DND-41 (cell line): ENCODE measurements at regions not wholly inside any gene's neighbourhood (a gene's known extent, or its start where the extent isn't known, plus 50 kb on each side); places are given as distances from the start of the nearest gene placed in this dataset.

Source experiments
- ATAC-seq: fragments of 200-7000 bp; cut with Tn5 transposase; 3 replicates; pipeline ENCODE4 v1.9.1; 2021; ENCODE audit warnings: low read depth; ENCODE audit not compliant: insufficient read depth
- DNase-seq: peaks from one replicate; pipeline ENCODE4 v3.0.0-alpha.2; 2020
- H2AFZ ChIP-seq: 2 replicates; pipeline ENCODE4 v1.6.0; 2012; ENCODE audit warnings: low read depth, low read length
- H3K27ac ChIP-seq: 2 replicates; pipeline ENCODE4 v1.5.1; 2012; ENCODE audit warnings: low read length, inconsistent platforms
- H3K27me3 ChIP-seq: fragments of 200-600 bp; sonication (generic); 2 replicates; pipeline ENCODE4 v1.6.0; 2012; ENCODE audit warnings: low read length, mild to moderate bottlenecking, inconsistent platforms; ENCODE audit not compliant: insufficient read depth, poor library complexity
- H3K36me3 ChIP-seq: 2 replicates; pipeline ENCODE4 v1.5.1; 2012; ENCODE audit warnings: low read length, inconsistent platforms; ENCODE audit not compliant: insufficient read depth
- H3K4me1 ChIP-seq: 2 replicates; pipeline ENCODE4 v1.5.1; 2012; ENCODE audit warnings: mild to moderate bottlenecking, low read length; ENCODE audit not compliant: insufficient read depth
- H3K4me2 ChIP-seq: 2 replicates; pipeline ENCODE4 v1.6.0; 2012; ENCODE audit warnings: mild to moderate bottlenecking, moderate library complexity, low read length, inconsistent platforms; ENCODE audit not compliant: insufficient read depth
- H3K4me3 ChIP-seq, 2 experiments: fragments of 200-600 bp in 1 of 2; shearing (Covaris generic) in 1 of 2; 2 replicates each; pipeline ENCODE4 v1.5.1; 2012 to 2016; ENCODE audit warnings: inconsistent platforms in 2 of 2, low read length in 2 of 2, mild to moderate bottlenecking in 2 of 2, low read depth in 1 of 2, moderate library complexity in 1 of 2
- H3K79me2 ChIP-seq: 2 replicates; pipeline ENCODE4 v1.6.0; 2012; ENCODE audit warnings: low read length, inconsistent platforms; ENCODE audit not compliant: insufficient read depth
- H3K9ac ChIP-seq: 2 replicates; pipeline ENCODE4 v1.6.0; 2012; ENCODE audit warnings: low read depth, mild to moderate bottlenecking, inconsistent platforms, low read length, moderate library complexity
- H3K9me3 ChIP-seq: 2 replicates; pipeline ENCODE4 v1.5.1; 2012; ENCODE audit warnings: low read length, moderate library complexity, mild to moderate bottlenecking, inconsistent platforms; ENCODE audit not compliant: insufficient read depth, severe bottlenecking
- H4K20me1 ChIP-seq: 2 replicates; pipeline ENCODE4 v1.6.0; 2012; ENCODE audit warnings: low read length; ENCODE audit not compliant: insufficient read depth
- CTCF ChIP-seq: IDR thresholded peaks from 2 replicates; pipeline ENCODE4 v1.5.1; 2012; ENCODE audit warnings: borderline replicate concordance, low read length, moderate library complexity, mild to moderate bottlenecking; ENCODE audit not compliant: poor library complexity, severe bottlenecking; ENCODE audit errors: extremely low read depth
- EZH2 ChIP-seq: IDR thresholded peaks from 3 replicates; pipeline ENCODE4 v1.6.1; 2012; ENCODE audit warnings: borderline replicate concordance, low read depth, mild to moderate bottlenecking, moderate library complexity, low read length, inconsistent platforms; ENCODE audit not compliant: severe bottlenecking

DNA sequence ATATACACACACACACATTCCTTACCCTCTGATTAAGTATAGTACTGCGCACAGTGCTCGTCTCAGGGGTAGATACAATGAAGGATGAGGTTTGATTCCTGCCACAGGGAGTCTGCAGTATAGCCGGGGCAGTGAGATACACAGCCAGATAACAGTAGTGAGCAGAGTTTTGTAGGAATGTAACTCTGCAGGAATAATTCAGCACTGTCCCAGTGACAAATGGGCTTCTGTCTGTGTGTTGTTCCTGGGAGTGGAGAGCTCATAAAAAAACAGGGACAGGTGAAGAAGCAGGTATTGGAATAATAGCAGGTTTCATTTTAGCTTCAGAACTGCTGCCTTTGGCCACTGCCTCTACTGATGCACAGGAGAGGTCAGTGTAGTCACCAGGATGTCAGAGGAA lies 85.3 kb upstream of the OR9Q1 start:
- DNase-seq = no peak
- H3K79me2 ChIP-seq = no peaks in the 10 kb centered on the region
- H3K36me3 ChIP-seq = no peaks in the 10 kb centered on the region
- no peak overlapping the region for H3K4me3 ChIP-seq
- H3K9ac ChIP-seq = no peak overlapping the region
- peaks cover 5% of the 10 kb centered on the region for H3K27me3 ChIP-seq
- no peak overlapping the region for H2AFZ ChIP-seq
- no peaks in the 10 kb centered on the region for H4K20me1 ChIP-seq
- TF ChIP-seq CTCF (no peak), EZH2 (no peak)
- ATAC-seq = no peak
- no peaks in the 10 kb centered on the region for H3K9me3 ChIP-seq
- no peaks in the 10 kb centered on the region for H3K4me1 ChIP-seq
- no peak overlapping the region for H3K4me2 ChIP-seq
- no peak overlapping the region for H3K27ac ChIP-seq

DNA sequence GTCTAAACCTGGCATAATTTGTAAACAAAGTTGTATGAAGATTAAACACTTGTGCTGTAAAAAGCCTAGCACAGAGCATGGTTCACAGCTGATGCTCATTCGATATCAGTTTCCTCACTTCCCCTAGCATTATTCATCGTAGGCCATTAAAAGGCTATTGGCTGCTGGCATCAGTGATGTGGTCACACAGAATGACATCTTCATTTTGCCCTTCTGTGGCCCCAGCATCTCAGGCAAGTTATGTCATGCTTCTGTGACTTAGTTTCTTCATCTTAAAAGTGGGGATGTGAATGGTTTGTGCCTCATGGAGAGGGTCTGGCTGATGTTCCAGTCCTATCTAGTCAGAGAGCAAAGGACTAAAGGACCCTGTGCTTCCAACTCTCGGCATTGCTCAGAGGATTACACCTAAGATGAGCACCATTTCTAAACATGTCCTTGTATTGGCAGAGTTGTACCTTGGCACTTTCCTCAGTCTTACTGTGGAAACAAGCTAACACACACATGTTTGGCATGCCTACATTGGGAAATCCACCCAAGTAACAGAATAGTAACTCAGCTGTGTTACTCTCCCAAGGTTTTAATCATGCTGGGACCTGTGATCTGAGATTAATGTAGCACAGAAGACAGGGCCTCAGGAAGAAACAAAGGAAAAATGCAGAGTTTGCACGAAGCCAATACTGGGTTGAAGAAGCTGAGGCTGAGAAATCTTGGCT lies 83.5 kb upstream of the OR9Q1 start:
- Histone ChIP-seq H3K27me3 (peaks cover 5% of the 10 kb centered on the region), H4K20me1 (no peaks in the 10 kb centered on the region), H3K9me3 (no peaks in the 10 kb centered on the region), H2AFZ (no peak overlapping the region), H3K27ac (no peak overlapping the region), H3K4me3 (no peak overlapping the region), H3K9ac (no peak overlapping the region), H3K36me3 (no peaks in the 10 kb centered on the region), H3K4me2 (no peak overlapping the region), H3K79me2 (no peaks in the 10 kb centered on the region), H3K4me1 (no peaks in the 10 kb centered on the region)
- ATAC-seq = no peak
- TF ChIP-seq CTCF (no peak), EZH2 (no peak)
- no peak for DNase-seq

GRCh38 chr11:57941875-57942274 lies 81.8 kb upstream of the OR9Q1 start:
- Histone ChIP-seq H2AFZ (no peak overlapping the region), H3K9me3 (no peaks in the 10 kb centered on the region), H3K27ac (no peak overlapping the region), H3K4me1 (no peaks in the 10 kb centered on the region), H3K36me3 (no peaks in the 10 kb centered on the region), H3K4me3 (no peak overlapping the region), H3K27me3 (peaks cover 5% of the 10 kb centered on the region), H3K4me2 (no peak overlapping the region), H3K79me2 (no peaks in the 10 kb centered on the region), H3K9ac (no peak overlapping the region), H4K20me1 (no peaks in the 10 kb centered on the region)
- no peak for TF ChIP-seq CTCF
- TF ChIP-seq EZH2 = no peak
- ATAC-seq (no peak), DNase-seq (no peak)
